Neural cell (in vitro differentiated cells): ENCODE measurements at regions not wholly inside any gene's neighbourhood (a gene's known extent, or its start where the extent isn't known, plus 50 kb on each side); places are given as distances from the start of the nearest gene placed in this dataset.

ENCODE experiments used
- H2AFZ ChIP-seq: fragments of 200-600, 300-800 bp; sonication (generic), shearing (Covaris generic); 2 replicates; pipeline ENCODE4 v1.6.0; 2014; ENCODE audit warnings: low read depth, mild to moderate bottlenecking, antibody characterized with exemption, low read length, moderate library complexity
- H3F3A ChIP-seq: fragments of 200-600 bp; shearing (Covaris generic); 2 replicates; pipeline ENCODE4 v1.6.1; 2016; ENCODE audit warnings: mild to moderate bottlenecking, moderate library complexity, mixed read lengths, antibody characterized with exemption, low read length; ENCODE audit not compliant: insufficient read depth, poor library complexity, severe bottlenecking
- H3K27ac ChIP-seq: fragments of 200-600, 300-800 bp; sonication (generic), shearing (Covaris generic); 2 replicates; pipeline ENCODE4 v1.5.1; 2014; ENCODE audit warnings: mild to moderate bottlenecking, low read length, moderate library complexity
- H3K27me3 ChIP-seq: fragments of 300-800, 200-600 bp; sonication (generic), shearing (Covaris generic); 2 replicates; pipeline ENCODE4 v1.6.0; 2014; ENCODE audit warnings: mild to moderate bottlenecking, low read depth, low read length, moderate library complexity; ENCODE audit not compliant: insufficient read depth
- H3K36me3 ChIP-seq: fragments of 300-800, 200-600 bp; sonication (generic), shearing (Covaris generic); 2 replicates; pipeline ENCODE4 v1.5.1; 2014; ENCODE audit warnings: mild to moderate bottlenecking, antibody characterized with exemption, low read length, moderate library complexity; ENCODE audit not compliant: insufficient read depth
- H3K4me2 ChIP-seq: fragments of 300-800, 200-600 bp; sonication (generic), shearing (Covaris generic); 2 replicates; pipeline ENCODE4 v1.6.0; 2014; ENCODE audit warnings: mild to moderate bottlenecking, low read length
- H3K4me3 ChIP-seq: fragments of 300-800, 200-600 bp; sonication (generic), shearing (Covaris generic); 2 replicates; pipeline ENCODE4 v1.5.1; 2014; ENCODE audit warnings: mild to moderate bottlenecking, low read length, moderate library complexity
- H3K79me2 ChIP-seq: fragments of 200-600 bp; shearing (Covaris generic); replicated peaks from 2 replicates; pipeline ENCODE4 v1.6.0; 2014; ENCODE audit warnings: mild to moderate bottlenecking, low read length, moderate library complexity; ENCODE audit not compliant: insufficient read depth
- H3K9ac ChIP-seq: fragments of 300-800, 200-600 bp; sonication (generic), shearing (Covaris generic); 2 replicates; pipeline ENCODE4 v1.6.1; 2016; ENCODE audit warnings: mild to moderate bottlenecking, low read length, mixed read lengths
- H3K9me2 ChIP-seq: fragments of 200-600 bp; shearing (Covaris generic); 2 replicates; pipeline ENCODE4 v1.6.1; 2016; ENCODE audit warnings: mild to moderate bottlenecking, low read length, mixed read lengths; ENCODE audit not compliant: insufficient read depth
- H3K9me3 ChIP-seq: fragments of 200-600, 300-800 bp; sonication (generic), shearing (Covaris generic); 2 replicates; pipeline ENCODE4 v1.6.1; 2016; ENCODE audit warnings: mild to moderate bottlenecking, mixed run types, low read length, moderate library complexity, mixed read lengths
- H4K20me1 ChIP-seq: fragments of 200-600 bp; shearing (Covaris generic); 2 replicates; pipeline ENCODE4 v1.6.1; 2016; ENCODE audit warnings: mild to moderate bottlenecking, mixed run types; ENCODE audit not compliant: insufficient read depth
- EP300 ChIP-seq: fragments of 450-650 bp; conservative IDR thresholded peaks from 2 replicates; pipeline ENCODE4 v1.6.1; 2014; ENCODE audit warnings: antibody characterized with exemption, mild to moderate bottlenecking, moderate library complexity; ENCODE audit not compliant: poor library complexity, severe bottlenecking
- EZH2 ChIP-seq: fragments of 200-600, 300-800 bp; shearing (Covaris generic), sonication (generic); IDR thresholded peaks from 2 replicates; pipeline ENCODE4 v1.6.1; 2014; ENCODE audit warnings: antibody characterized with exemption, low read length, borderline replicate concordance, mild to moderate bottlenecking; ENCODE audit not compliant: insufficient read depth, poor library complexity, severe bottlenecking
- MXI1 ChIP-seq: fragments of 450-650 bp; conservative IDR thresholded peaks from 2 replicates; pipeline ENCODE4 v1.6.1; 2014; ENCODE audit warnings: antibody characterized with exemption, mild to moderate bottlenecking; ENCODE audit not compliant: poor library complexity, severe bottlenecking
- POLR2AphosphoS5 ChIP-seq: IDR thresholded peaks from 2 replicates; pipeline ENCODE4 v1.6.1; 2012
- RAD21 ChIP-seq: fragments of 450-650 bp; conservative IDR thresholded peaks from 2 replicates; pipeline ENCODE4 v1.6.1; 2014; ENCODE audit warnings: antibody characterized with exemption, mild to moderate bottlenecking, moderate library complexity
- SMC3 ChIP-seq: fragments of 450-650 bp; conservative IDR thresholded peaks from 2 replicates; pipeline ENCODE4 v1.6.1; 2014; ENCODE audit warnings: antibody characterized with exemption, mild to moderate bottlenecking, moderate library complexity; ENCODE audit not compliant: poor library complexity
- TAF1 ChIP-seq: IDR thresholded peaks from 2 replicates; pipeline ENCODE4 v1.6.1; 2012; ENCODE audit warnings: low read depth
- TF ChIP-seq, protein P1 (sequence below): fragments of 450-650 bp; IDR thresholded peaks from 2 replicates; pipeline ENCODE4 v1.5.1; 2014; ENCODE audit warnings: antibody characterized with exemption, mild to moderate bottlenecking, moderate library complexity; ENCODE audit not compliant: poor library complexity, severe bottlenecking
- TF ChIP-seq, protein P2 (sequence below): IDR thresholded peaks from 2 replicates; pipeline ENCODE4 v1.6.1; 2012; ENCODE audit warnings: borderline replicate concordance

DNA sequence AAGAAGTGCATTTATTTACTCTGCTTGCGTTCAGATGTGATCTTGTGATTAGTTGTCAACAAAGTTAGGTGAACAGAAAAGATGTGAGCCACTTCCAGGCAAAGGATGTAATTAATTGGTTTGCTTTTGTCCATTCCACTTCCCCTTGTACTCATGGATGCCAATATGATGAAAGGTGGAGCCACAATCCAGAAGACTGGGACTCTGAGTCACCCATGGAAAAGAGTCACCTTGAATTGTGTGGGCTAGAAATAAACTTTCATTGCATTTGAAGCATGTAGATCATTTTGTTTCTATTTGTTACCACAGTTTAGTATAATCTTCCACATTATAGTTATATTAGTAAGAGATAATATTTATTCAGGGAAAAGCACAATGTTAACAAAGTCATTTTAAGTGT, 684.2 kb downstream of the LTN1 start:
- no peaks in the 10 kb centered on the region for H3K9me2 ChIP-seq
- no peak overlapping the region for H3K9ac ChIP-seq
- H3K36me3 ChIP-seq: no peaks in the 10 kb centered on the region
- H3K4me2 ChIP-seq: no peak overlapping the region
- no peak overlapping the region for H3K27ac ChIP-seq
- H4K20me1 ChIP-seq: no peaks in the 10 kb centered on the region
- no peak overlapping the region for H3K4me3 ChIP-seq
- H2AFZ ChIP-seq: no peak overlapping the region
- H3F3A ChIP-seq: no peaks in the 10 kb centered on the region
- no peaks in the 10 kb centered on the region for H3K27me3 ChIP-seq
- TF ChIP-seq EP300 (no peak), TAF1 (no peak), EZH2 (no peak), MXI1 (no peak)
- TF ChIP-seq, protein P1, sequence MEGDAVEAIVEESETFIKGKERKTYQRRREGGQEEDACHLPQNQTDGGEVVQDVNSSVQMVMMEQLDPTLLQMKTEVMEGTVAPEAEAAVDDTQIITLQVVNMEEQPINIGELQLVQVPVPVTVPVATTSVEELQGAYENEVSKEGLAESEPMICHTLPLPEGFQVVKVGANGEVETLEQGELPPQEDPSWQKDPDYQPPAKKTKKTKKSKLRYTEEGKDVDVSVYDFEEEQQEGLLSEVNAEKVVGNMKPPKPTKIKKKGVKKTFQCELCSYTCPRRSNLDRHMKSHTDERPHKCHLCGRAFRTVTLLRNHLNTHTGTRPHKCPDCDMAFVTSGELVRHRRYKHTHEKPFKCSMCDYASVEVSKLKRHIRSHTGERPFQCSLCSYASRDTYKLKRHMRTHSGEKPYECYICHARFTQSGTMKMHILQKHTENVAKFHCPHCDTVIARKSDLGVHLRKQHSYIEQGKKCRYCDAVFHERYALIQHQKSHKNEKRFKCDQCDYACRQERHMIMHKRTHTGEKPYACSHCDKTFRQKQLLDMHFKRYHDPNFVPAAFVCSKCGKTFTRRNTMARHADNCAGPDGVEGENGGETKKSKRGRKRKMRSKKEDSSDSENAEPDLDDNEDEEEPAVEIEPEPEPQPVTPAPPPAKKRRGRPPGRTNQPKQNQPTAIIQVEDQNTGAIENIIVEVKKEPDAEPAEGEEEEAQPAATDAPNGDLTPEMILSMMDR: no peak
- TF ChIP-seq, protein P2, sequence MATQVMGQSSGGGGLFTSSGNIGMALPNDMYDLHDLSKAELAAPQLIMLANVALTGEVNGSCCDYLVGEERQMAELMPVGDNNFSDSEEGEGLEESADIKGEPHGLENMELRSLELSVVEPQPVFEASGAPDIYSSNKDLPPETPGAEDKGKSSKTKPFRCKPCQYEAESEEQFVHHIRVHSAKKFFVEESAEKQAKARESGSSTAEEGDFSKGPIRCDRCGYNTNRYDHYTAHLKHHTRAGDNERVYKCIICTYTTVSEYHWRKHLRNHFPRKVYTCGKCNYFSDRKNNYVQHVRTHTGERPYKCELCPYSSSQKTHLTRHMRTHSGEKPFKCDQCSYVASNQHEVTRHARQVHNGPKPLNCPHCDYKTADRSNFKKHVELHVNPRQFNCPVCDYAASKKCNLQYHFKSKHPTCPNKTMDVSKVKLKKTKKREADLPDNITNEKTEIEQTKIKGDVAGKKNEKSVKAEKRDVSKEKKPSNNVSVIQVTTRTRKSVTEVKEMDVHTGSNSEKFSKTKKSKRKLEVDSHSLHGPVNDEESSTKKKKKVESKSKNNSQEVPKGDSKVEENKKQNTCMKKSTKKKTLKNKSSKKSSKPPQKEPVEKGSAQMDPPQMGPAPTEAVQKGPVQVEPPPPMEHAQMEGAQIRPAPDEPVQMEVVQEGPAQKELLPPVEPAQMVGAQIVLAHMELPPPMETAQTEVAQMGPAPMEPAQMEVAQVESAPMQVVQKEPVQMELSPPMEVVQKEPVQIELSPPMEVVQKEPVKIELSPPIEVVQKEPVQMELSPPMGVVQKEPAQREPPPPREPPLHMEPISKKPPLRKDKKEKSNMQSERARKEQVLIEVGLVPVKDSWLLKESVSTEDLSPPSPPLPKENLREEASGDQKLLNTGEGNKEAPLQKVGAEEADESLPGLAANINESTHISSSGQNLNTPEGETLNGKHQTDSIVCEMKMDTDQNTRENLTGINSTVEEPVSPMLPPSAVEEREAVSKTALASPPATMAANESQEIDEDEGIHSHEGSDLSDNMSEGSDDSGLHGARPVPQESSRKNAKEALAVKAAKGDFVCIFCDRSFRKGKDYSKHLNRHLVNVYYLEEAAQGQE: no peak
- no peaks in the 10 kb centered on the region for H3K9me3 ChIP-seq
- no peaks in the 10 kb centered on the region for H3K79me2 ChIP-seq

DNA sequence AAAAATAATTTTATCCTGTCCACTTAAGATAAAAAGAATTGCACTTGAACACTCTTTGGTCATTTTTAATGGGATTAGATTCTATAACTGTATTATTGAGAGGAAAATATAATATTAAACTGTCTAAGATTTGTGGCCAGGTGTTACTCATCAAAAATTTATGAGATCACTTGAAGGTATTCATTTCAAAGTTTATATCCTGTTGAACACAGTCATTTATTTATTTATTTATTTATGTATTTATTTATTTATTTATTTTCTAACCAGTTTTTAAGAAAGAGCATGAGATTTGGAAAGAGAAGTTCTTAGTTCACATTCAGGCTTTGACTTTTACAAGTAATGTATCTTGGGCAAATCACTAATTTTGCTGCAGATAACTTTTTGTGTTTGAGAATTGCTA, 692.7 kb downstream of the LTN1 start:
- H3K27ac ChIP-seq: no peak overlapping the region

More for the DNA sequence above, 692.7 kb downstream of the LTN1 start:
- Histone ChIP-seq H3K4me3 (no peak overlapping the region), H3K27me3 (no peaks in the 10 kb centered on the region), H3K79me2 (no peaks in the 10 kb centered on the region), H3K9me3 (no peaks in the 10 kb centered on the region), H3K9ac (no peak overlapping the region), H3K36me3 (no peaks in the 10 kb centered on the region), H2AFZ (no peak overlapping the region), H3K9me2 (no peaks in the 10 kb centered on the region), H3K4me2 (no peak overlapping the region), H3F3A (no peaks in the 10 kb centered on the region), H4K20me1 (no peaks in the 10 kb centered on the region)
- TF ChIP-seq SMC3 (no peak), RAD21 (no peak), POLR2AphosphoS5 (no peak), EP300 (no peak), MXI1 (no peak), TAF1 (no peak), EZH2 (no peak)
- TF ChIP-seq, protein P1: no peak
- TF ChIP-seq, protein P2: no peak
